ENCODE measurements at regions not wholly inside any gene's neighbourhood (a gene's known extent, or its start where the extent isn't known, plus 50 kb on each side); places are given as distances from the start of the nearest gene placed in this dataset.

DNA sequence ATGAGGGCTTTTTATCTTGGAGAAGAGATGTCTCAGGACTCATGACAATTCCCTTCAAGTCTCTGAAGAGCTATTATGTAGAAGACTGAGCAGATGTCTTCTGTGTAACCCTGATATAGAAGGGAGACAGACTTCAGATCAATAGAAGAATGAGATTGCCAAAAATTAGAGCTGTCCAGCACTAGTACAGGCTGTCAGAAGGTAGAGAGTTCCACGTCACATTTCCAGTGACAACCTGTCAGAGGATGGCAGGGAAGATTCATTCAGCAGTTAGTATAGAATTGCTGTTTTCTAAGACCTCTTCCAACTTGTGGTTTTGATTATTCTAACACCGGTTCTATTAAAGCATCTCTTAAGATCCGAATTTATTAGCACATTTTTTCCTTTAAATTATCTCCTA lies 520.6 kb downstream of the RBFOX1 start:
- TF ChIP-seq, protein P1, sequence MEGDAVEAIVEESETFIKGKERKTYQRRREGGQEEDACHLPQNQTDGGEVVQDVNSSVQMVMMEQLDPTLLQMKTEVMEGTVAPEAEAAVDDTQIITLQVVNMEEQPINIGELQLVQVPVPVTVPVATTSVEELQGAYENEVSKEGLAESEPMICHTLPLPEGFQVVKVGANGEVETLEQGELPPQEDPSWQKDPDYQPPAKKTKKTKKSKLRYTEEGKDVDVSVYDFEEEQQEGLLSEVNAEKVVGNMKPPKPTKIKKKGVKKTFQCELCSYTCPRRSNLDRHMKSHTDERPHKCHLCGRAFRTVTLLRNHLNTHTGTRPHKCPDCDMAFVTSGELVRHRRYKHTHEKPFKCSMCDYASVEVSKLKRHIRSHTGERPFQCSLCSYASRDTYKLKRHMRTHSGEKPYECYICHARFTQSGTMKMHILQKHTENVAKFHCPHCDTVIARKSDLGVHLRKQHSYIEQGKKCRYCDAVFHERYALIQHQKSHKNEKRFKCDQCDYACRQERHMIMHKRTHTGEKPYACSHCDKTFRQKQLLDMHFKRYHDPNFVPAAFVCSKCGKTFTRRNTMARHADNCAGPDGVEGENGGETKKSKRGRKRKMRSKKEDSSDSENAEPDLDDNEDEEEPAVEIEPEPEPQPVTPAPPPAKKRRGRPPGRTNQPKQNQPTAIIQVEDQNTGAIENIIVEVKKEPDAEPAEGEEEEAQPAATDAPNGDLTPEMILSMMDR (IDR thresholded peaks at IDR 0.05; ENCODE audit: low read depth, low read length): no peak
- DNase-seq (ENCODE audit: extremely low read depth, low read depth): no peak

DNA sequence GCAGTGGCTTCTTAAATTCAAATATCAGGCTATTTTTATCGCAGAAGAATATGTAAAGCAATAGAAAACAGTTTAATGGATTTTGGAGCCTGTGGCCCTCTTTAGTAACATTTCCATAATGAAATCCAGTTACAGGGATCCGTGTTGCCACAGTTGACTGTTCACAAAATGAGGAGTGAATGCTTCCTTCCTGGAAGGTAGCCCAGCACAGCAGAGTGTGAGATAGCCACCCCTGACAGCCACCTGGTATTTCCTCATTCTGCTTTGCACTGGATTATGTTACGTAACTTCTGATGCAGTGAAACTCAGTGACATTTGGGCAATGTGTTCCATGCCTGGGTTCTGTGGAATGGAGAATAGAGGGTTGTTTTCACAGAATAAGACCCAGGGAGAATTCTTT lies 517.2 kb downstream of the RBFOX1 start:
- TF ChIP-seq, protein P1 (IDR thresholded peaks at IDR 0.05; ENCODE audit: low read depth, low read length): no peak
- DNase-seq (ENCODE audit: extremely low read depth, low read depth): no peak

DNA sequence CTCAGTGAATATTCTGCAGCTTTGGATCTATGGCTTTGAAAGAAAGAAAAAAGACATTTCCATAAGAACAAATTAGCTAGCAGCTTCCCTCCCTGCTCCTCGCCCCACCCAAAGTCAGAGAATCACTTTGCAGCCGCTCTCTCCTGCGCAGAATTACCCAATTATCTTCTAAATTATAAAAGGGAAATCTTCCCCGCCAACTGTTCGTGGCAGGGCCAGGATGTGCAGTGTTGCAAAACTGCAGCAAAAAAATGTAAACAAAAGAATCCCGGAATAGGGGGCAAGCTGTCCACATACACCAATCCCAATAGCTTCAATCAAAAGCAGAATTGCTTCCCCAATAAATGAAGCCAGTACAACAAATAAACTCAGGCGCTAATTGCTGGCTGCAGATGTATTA lies 510.6 kb downstream of the RBFOX1 start:
- no peak for DNase-seq (ENCODE audit: extremely low read depth, low read depth)
- TF ChIP-seq, protein P1 (IDR thresholded peaks at IDR 0.05; ENCODE audit: low read depth, low read length): no peak

DNA sequence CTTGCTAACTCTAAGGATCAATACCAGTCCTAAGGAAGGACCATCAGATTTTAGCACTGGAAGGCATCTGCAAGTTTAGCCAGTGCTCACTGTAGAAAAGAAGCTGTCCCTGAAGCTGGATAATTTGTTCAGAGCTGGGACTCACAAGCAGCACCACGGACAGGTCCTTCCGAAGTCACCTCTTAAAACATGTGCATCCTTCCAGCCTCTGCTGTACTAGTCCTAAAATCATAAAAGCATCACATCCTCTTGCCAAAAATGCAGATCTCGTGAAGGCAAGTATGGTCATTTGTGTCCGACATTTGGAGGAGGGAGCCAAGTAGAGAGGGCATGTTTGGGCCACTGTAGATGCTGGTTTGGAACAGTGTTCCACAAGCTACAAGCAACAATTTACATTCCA lies 506.9 kb downstream of the RBFOX1 start:
- TF ChIP-seq, protein P1 (IDR thresholded peaks at IDR 0.05; ENCODE audit: low read depth, low read length): no peak
- no peak for DNase-seq (ENCODE audit: extremely low read depth, low read depth)

DNA sequence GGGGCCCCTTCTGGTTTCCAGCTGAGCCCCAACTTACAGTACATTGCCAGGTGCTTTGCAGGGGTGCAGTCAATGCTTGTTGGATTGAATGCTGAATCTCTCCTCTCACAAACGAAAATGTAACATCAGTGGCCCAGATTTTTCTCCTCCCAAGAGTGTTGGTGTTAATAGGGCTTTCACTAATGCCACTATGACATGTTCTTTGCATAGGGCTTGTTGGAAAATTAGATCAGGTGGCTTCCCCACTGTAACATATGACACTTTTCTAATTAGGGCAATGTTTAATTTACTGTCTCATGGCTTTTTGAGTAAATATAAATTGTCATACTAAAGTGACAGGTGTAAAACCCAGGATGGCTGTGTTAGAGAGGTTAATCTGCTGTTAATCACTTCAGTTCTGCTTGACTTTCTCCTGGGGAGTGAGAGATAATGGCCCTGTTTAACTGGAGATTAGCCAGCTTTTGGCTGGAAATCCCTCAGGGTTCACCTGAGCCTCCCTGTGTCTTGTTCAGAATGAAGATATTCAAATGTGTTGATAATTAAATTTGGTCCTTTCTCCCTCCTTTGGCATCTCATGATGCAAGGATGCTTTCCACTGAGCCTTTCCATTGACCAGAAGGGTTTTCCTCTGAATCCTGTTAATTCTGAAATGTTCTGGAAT lies 502.3 kb downstream of the RBFOX1 start:
- TF ChIP-seq, protein P1 (IDR thresholded peaks at IDR 0.05; ENCODE audit: low read depth, low read length): no peak
- no peak for DNase-seq (ENCODE audit: extremely low read depth, low read depth)

DNA sequence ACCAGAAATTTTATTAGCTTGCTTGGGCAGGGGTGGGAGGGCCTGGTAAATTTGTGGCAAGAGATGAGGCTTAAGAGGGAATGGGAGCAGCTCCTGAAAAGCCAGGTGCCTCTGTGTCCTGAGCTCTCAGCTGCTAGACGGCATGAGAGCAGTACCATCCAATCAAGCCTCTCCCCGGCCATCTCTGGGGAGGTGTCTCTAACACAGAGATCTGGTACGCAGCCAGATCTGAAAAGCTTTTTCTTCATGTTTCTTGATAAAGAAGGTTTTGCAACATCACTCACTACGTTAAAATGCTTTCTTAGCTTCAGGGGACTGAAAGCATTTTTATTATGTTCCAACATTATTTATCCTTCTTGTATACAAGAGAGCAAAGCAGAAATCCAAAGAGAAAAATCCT lies 488.2 kb downstream of the RBFOX1 start:
- DNase-seq (ENCODE audit: extremely low read depth, low read depth): no peak
- TF ChIP-seq, protein P1 (IDR thresholded peaks at IDR 0.05; ENCODE audit: low read depth, low read length): no peak

DNA sequence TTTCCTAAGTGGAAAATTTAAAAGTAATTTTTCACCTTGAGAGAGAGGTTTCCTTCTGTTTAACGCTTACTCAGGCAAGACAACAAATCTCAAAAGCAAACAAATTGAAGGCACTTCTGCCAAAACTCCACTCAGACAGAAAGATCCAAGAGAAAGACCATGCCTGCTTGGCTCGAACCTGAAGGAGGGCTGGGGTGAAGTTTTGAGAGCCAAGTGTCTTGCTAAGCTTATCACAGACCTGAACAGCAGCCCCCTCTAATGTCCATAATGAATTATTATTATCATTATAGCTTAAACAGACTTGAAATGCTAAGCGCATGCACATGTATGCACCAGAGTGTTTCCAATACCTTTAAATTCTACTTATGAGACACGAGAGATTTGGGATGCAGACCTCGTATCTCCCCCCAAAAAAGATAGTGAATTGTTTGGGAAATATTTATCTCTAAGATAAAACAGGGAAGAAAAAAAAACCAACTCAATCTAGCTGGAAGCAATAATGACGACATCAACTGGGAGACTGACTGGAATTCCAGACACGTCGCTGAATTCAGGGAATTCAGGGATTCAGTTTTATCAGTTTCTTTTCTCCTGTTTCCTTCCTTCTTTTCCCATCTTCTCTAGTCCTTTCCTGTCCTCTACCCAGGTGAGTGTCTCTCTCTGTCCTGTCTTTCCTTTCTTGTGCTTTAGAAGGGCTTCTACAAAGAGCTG lies 473.2 kb downstream of the RBFOX1 start:
- no peak for DNase-seq (ENCODE audit: extremely low read depth, low read depth)
- TF ChIP-seq, protein P1 (IDR thresholded peaks at IDR 0.05; ENCODE audit: low read depth, low read length): no peak
